H1 (cell line): ENCODE measurements at regions not wholly inside any gene's neighbourhood (a gene's known extent, or its start where the extent isn't known, plus 50 kb on each side); places are given as distances from the start of the nearest gene placed in this dataset.

ENCODE experiments used
- CTCF ChIA-PET: fragments of 300-600 bp; sonication (Branson Sonifier 250); formaldehyde crosslinking; loops from one replicate; lab custom pipeline; 2021; ENCODE audit not compliant: partially characterized antibody; lab: Charles Lee
- POLR2A ChIA-PET: fragments of 300-600 bp; sonication (Branson Sonifier 250); formaldehyde crosslinking; loops from one replicate; lab custom pipeline; 2021; ENCODE audit warnings: inconsistent platforms; ENCODE audit not compliant: partially characterized antibody; lab: Charles Lee
- DNase-seq, 2 experiments: peaks; one replicate each; pipeline versions ENCODE4 v3.0.0 to v3.0.0-alpha.2; 2010 to 2022; ENCODE audit warnings: low spot score in 2 of 2, low read depth in 1 of 2, mixed read lengths in 1 of 2
- FAIRE-seq: peaks from 2 replicates; lab custom pipeline; 2011; peaks lifted over from hg19 to GRCh38; lab: Jason Lieb, UNC
- H2AFZ ChIP-seq: 2 replicates; pipeline ENCODE4 v1.8.1; 2012; ENCODE audit warnings: low read length, inconsistent platforms
- H2AK5ac ChIP-seq: 2 replicates; pipeline ENCODE4 v1.6.1; 2013; ENCODE audit warnings: low read depth, low read length
- H2BK120ac ChIP-seq: replicated peaks from 2 replicates; pipeline ENCODE3; 2013; ENCODE audit warnings: low read depth, low read length, inconsistent platforms
- H2BK12ac ChIP-seq: 2 replicates; pipeline ENCODE4 v1.6.1; 2013; ENCODE audit warnings: low read depth, low read length
- H2BK15ac ChIP-seq: 2 replicates; pipeline ENCODE4 v1.6.1; 2013; ENCODE audit warnings: low read length
- H2BK20ac ChIP-seq: 2 replicates; pipeline ENCODE4 v1.6.1; 2013; ENCODE audit warnings: low read length
- H2BK5ac ChIP-seq: 2 replicates; pipeline ENCODE4 v1.6.1; 2013; ENCODE audit warnings: low read depth, low read length
- H3K14ac ChIP-seq: 2 replicates; pipeline ENCODE4 v1.6.1; 2013; ENCODE audit warnings: inconsistent platforms; ENCODE audit not compliant: insufficient read length
- H3K18ac ChIP-seq: 2 replicates; pipeline ENCODE4 v1.6.1; 2013; ENCODE audit warnings: low read length; ENCODE audit errors: extremely low read depth
- H3K23ac ChIP-seq: 2 replicates; pipeline ENCODE4 v1.6.1; 2013; ENCODE audit warnings: inconsistent platforms; ENCODE audit not compliant: insufficient read length
- H3K23me2 ChIP-seq: 2 replicates; pipeline ENCODE4 v1.6.1; 2013; ENCODE audit warnings: low read depth, low read length
- H3K27ac ChIP-seq: 2 replicates; pipeline ENCODE4 v1.6.1; 2011; ENCODE audit warnings: low read depth, low read length, inconsistent platforms
- H3K27me3 ChIP-seq, 4 experiments: replicated peaks in 1 of 4; 1 replicate in 1 of 4; 2 replicates in 3 of 4; pipeline versions ENCODE4 v1.6.1 to v1.8.1; 2011 to 2013; ENCODE audit warnings: low read length in 3 of 4, mild to moderate bottlenecking in 3 of 4, inconsistent platforms in 2 of 4, mixed read lengths in 2 of 4, moderate library complexity in 1 of 4; ENCODE audit not compliant: control insufficient read depth in 3 of 4, insufficient read depth in 3 of 4; ENCODE audit errors: extremely low read depth in 1 of 4
- H3K36me3 ChIP-seq, 4 experiments: 2 replicates each; pipeline versions ENCODE4 v1.6.1 to v1.8.1; 2011 to 2013; ENCODE audit warnings: mild to moderate bottlenecking in 4 of 4, low read length in 3 of 4, moderate library complexity in 2 of 4, control low read depth in 1 of 4, inconsistent platforms in 1 of 4; ENCODE audit not compliant: insufficient read depth in 4 of 4, control insufficient read depth in 2 of 4
- H3K4ac ChIP-seq: replicated peaks from 2 replicates; pipeline ENCODE3; 2013; ENCODE audit warnings: low read length, low read depth, mixed read lengths, inconsistent platforms; ENCODE audit not compliant: insufficient read length
- H3K4me1 ChIP-seq, 4 experiments: replicated peaks in 1 of 4; 1 replicate in 1 of 4; 2 replicates in 3 of 4; pipeline versions ENCODE4 v1.6.1 to v1.8.1; 2011 to 2013; ENCODE audit warnings: low read length in 3 of 4, inconsistent platforms in 2 of 4, mixed read lengths in 1 of 4; ENCODE audit not compliant: insufficient read depth in 4 of 4, control insufficient read depth in 3 of 4
- H3K4me2 ChIP-seq, 2 experiments: 2 replicates each; pipeline versions ENCODE4 v1.6.1 to v1.8.1; 2011 to 2013; ENCODE audit warnings: low read depth in 2 of 2, low read length in 2 of 2, control low read depth in 1 of 2, inconsistent platforms in 1 of 2, mild to moderate bottlenecking in 1 of 2; ENCODE audit not compliant: insufficient read depth in 1 of 2
- H3K4me3 ChIP-seq, 4 experiments: fragments of 200-600, 300-600 bp in 1 of 4; sonication (generic), shearing (Covaris generic), sonication (Bioruptor Twin) in 1 of 4; 2 replicates each; pipeline versions ENCODE4 v1.5.1 to v1.8.1; 2011 to 2016; ENCODE audit warnings: low read length in 4 of 4, low read depth in 3 of 4, control low read depth in 2 of 4, inconsistent platforms in 2 of 4, mild to moderate bottlenecking in 2 of 4, mixed read lengths in 1 of 4, moderate library complexity in 1 of 4; ENCODE audit not compliant: insufficient read depth in 2 of 4; ENCODE audit errors: extremely low read depth in 1 of 4
- H3K56ac ChIP-seq: replicated peaks from 2 replicates; pipeline ENCODE3; 2013; ENCODE audit warnings: low read depth, mild to moderate bottlenecking, mixed read lengths, low read length, inconsistent platforms; ENCODE audit not compliant: insufficient read length
- H3K79me1 ChIP-seq: 2 replicates; pipeline ENCODE4 v1.6.1; 2013; ENCODE audit warnings: low read depth, low read length, control low read depth
- H3K79me2 ChIP-seq, 2 experiments: 2 replicates each; pipeline versions ENCODE4 v1.6.1 to v1.8.1; 2012 to 2013; ENCODE audit warnings: low read length in 2 of 2, mild to moderate bottlenecking in 2 of 2, inconsistent platforms in 1 of 2; ENCODE audit not compliant: insufficient read depth in 2 of 2, control insufficient read depth in 1 of 2
- H3K9ac ChIP-seq, 4 experiments: replicated peaks in 1 of 4; 1 replicate in 1 of 4; 2 replicates in 3 of 4; pipeline versions ENCODE4 v1.6.1 to v1.8.1; 2011 to 2013; ENCODE audit warnings: low read depth in 3 of 4, low read length in 3 of 4, control low read depth in 2 of 4, mild to moderate bottlenecking in 2 of 4, moderate library complexity in 2 of 4, inconsistent platforms in 1 of 4; ENCODE audit errors: extremely low read depth in 1 of 4
- H3K9me3 ChIP-seq, 2 experiments: 2 replicates each; pipeline versions ENCODE4 v1.6.1 to v1.8.1; 2012 to 2013; ENCODE audit warnings: mild to moderate bottlenecking in 2 of 2, moderate library complexity in 2 of 2, control low read depth in 1 of 2, inconsistent platforms in 1 of 2, low read depth in 1 of 2, low read length in 1 of 2, mixed read lengths in 1 of 2; ENCODE audit not compliant: insufficient read depth in 2 of 2
- H4K20me1 ChIP-seq, 2 experiments: replicated peaks in 1 of 2; 2 replicates each; pipeline versions ENCODE3 to v1.8.1; 2011 to 2013; ENCODE audit warnings: inconsistent platforms in 2 of 2, low read length in 2 of 2, mild to moderate bottlenecking in 1 of 2; ENCODE audit not compliant: insufficient read depth in 2 of 2, control insufficient read depth in 1 of 2
- H4K5ac ChIP-seq: 2 replicates; pipeline ENCODE4 v1.6.1; 2013; ENCODE audit warnings: low read length, low read depth, mixed read lengths, inconsistent platforms; ENCODE audit not compliant: insufficient read length
- H4K8ac ChIP-seq: 2 replicates; pipeline ENCODE4 v1.8.0; 2013; ENCODE audit warnings: mild to moderate bottlenecking, moderate library complexity, low read length, inconsistent platforms; ENCODE audit not compliant: insufficient read depth; ENCODE audit errors: extremely low read depth
- H4K91ac ChIP-seq: replicated peaks from 2 replicates; pipeline ENCODE3; 2013; ENCODE audit warnings: low read length, mixed read lengths, inconsistent platforms; ENCODE audit not compliant: insufficient read length
- ASH2L ChIP-seq: fragments of 200-600, 300-600 bp; sonication (generic); IDR thresholded peaks from one replicate; pipeline ENCODE4 v1.7.1; 2017; ENCODE audit warnings: low read length
- ATF2 ChIP-seq: IDR thresholded peaks from 2 replicates; pipeline ENCODE4 v1.6.1; 2012; ENCODE audit warnings: low read length, inconsistent platforms
- CBX5 ChIP-seq: fragments of 300-800, 300-1000 bp; sonication (generic); IDR thresholded peaks from 2 replicates; pipeline ENCODE4 v1.7.1; 2016; ENCODE audit warnings: antibody characterized with exemption, low read length, low read depth
- CBX8 ChIP-seq: fragments of 300-800, 300-1000 bp; sonication (generic); IDR thresholded peaks from 2 replicates; pipeline ENCODE4 v1.7.1; 2016; ENCODE audit warnings: low read depth, low read length, borderline replicate concordance
- E2F6 ChIP-seq: IDR thresholded peaks from 2 replicates; pipeline ENCODE4 v1.6.1; 2012; ENCODE audit warnings: inconsistent platforms
- NANOG ChIP-seq: IDR thresholded peaks from 2 replicates; pipeline ENCODE4 v1.6.1; 2011; ENCODE audit warnings: low read length, low read depth, mild to moderate bottlenecking, inconsistent platforms; ENCODE audit not compliant: insufficient read depth, poor library complexity, severe bottlenecking
- RFX5 ChIP-seq: IDR thresholded peaks from 2 replicates; pipeline ENCODE4 v1.6.1; 2011; ENCODE audit warnings: low read depth, low read length, improper control_type of control experiment, borderline replicate concordance
- SIN3A ChIP-seq, 2 experiments: IDR thresholded peaks in 1 of 2; conservative IDR thresholded peaks in 1 of 2; 2 replicates each; pipeline ENCODE4 v1.6.1; 2011 to 2012; ENCODE audit warnings: low read length in 2 of 2, improper control_type of control experiment in 1 of 2, low read depth in 1 of 2, mild to moderate bottlenecking in 1 of 2
- SP2 ChIP-seq: IDR thresholded peaks from 2 replicates; pipeline ENCODE4 v1.6.1; 2012; ENCODE audit warnings: mild to moderate bottlenecking, low read length, inconsistent platforms
- SUZ12 ChIP-seq: fragments of 200-600 bp; sonication (generic); IDR thresholded peaks from 2 replicates; pipeline ENCODE4 v1.6.1; 2012; ENCODE audit warnings: mild to moderate bottlenecking, inconsistent platforms, low read length, moderate library complexity, mixed read lengths
- TBP ChIP-seq: IDR thresholded peaks from 2 replicates; pipeline ENCODE4 v1.6.1; 2011; ENCODE audit warnings: low read depth, low read length, improper control_type of control experiment
- WGBS, 2 experiments: shearing (Covaris generic) in 1 of 2; methylation state at CpG; one replicate each; pipeline versions ENCODE4 v1.1.6 to v1.1.7; 2013 to 2015; ENCODE audit warnings: low lambda C conversion rate in 2 of 2, mixed read lengths in 2 of 2, inconsistent platforms in 1 of 2, low coverage in 1 of 2, missing lambda C conversion rate in 1 of 2; ENCODE audit not compliant: insufficient replicate concordance in 2 of 2, insufficient coverage in 1 of 2, insufficient read length in 1 of 2; ENCODE audit errors: extremely low coverage in 1 of 2, missing lambda C conversion rate in 1 of 2; 5-methylcytosine and 5-hydroxymethylcytosine counted together

DNA sequence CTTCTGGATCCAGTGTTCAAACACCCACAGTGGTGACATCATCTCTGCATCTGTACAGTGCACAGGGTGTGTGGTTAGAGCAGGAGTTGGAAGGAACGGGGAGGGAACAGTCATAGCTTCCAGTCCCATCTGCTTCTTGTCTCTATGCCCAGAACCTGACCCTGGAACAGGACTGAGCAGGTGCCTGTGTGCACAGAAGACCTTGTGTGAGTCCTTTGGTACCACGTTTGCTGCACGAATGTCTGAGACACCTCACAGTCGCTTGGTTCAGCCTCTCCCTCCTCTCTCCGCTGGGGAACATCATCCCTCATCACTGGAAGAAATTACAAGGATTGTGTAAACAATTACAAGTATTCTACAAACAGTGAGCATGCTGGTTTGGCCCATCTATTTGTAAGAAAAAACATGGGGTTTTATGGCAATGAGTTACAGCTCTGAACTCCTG lies 243.0 kb upstream of the KLF6 start:
- no peaks in the 10 kb centered on the region for H3K4me1 ChIP-seq
- no peak overlapping the region for H4K91ac ChIP-seq
- 92% methylated on average over 5 of the region's 5 CpGs; no CpG with 5 or more reads in 1 of the 2 experiments for WGBS, 2 experiments
- H3K4ac ChIP-seq = no peak overlapping the region
- no peak overlapping the region for H2BK120ac ChIP-seq
- H2BK5ac ChIP-seq = no peak overlapping the region
- no peak overlapping the region for H3K4me2 ChIP-seq
- no peak overlapping the region for H3K18ac ChIP-seq
- H3K36me3 ChIP-seq = no peaks in the 10 kb centered on the region
- ChIA-PET POLR2A (no interaction called here), CTCF (no interaction called here)
- H3K9ac ChIP-seq = no peak overlapping the region
- H4K8ac ChIP-seq = no peak overlapping the region
- no peak overlapping the region for H4K5ac ChIP-seq
- no peaks in the 10 kb centered on the region for H3K27me3 ChIP-seq
- no peaks in the 10 kb centered on the region for H3K23me2 ChIP-seq
- DNase-seq = no peak
- no peak overlapping the region for H2BK20ac ChIP-seq
- H2AK5ac ChIP-seq = 0 out of 2 replicates have a peak overlapping the region, but pooled peaks have one; percentile 47
- no peak overlapping the region for H2BK15ac ChIP-seq
- no peaks in the 10 kb centered on the region for H3K79me2 ChIP-seq
- no peaks in the 10 kb centered on the region for H4K20me1 ChIP-seq
- no peak overlapping the region for H3K27ac ChIP-seq
- H2AFZ ChIP-seq = no peak overlapping the region
- no peak overlapping the region for H2BK12ac ChIP-seq
- H3K23ac ChIP-seq = no peak overlapping the region
- H3K56ac ChIP-seq = no peak overlapping the region
- no peak overlapping the region for H3K4me3 ChIP-seq
- H3K79me1 ChIP-seq = no peaks in the 10 kb centered on the region
- H3K14ac ChIP-seq = no peak overlapping the region
- no peak for FAIRE-seq
- no peaks in the 10 kb centered on the region for H3K9me3 ChIP-seq
- no peak for TF ChIP-seq E2F6
- TF ChIP-seq ATF2 = no peak
- no peak for TF ChIP-seq NANOG
- TF ChIP-seq RFX5 = no peak
- no peak for TF ChIP-seq SP2
- TF ChIP-seq SUZ12 = no peak
- no peak for TF ChIP-seq CBX8
- no peak for TF ChIP-seq SIN3A (conservative IDR thresholded peaks at IDR 0.05 in 1 of 2, IDR thresholded peaks at IDR 0.05 in 1 of 2; ENCODE audit: low read depth in 1 of 2, low read length in 2 of 2)
- TF ChIP-seq ASH2L = no peak
- TF ChIP-seq CBX5 = no peak
- no peak for TF ChIP-seq TBP
